ENCODE measurements at regions not wholly inside any gene's neighbourhood (a gene's known extent, or its start where the extent isn't known, plus 50 kb on each side); places are given as distances from the start of the nearest gene placed in this dataset.
A peak's percentile ranks its signal among the peaks of the same experiment; 100 is the strongest.

DNA sequence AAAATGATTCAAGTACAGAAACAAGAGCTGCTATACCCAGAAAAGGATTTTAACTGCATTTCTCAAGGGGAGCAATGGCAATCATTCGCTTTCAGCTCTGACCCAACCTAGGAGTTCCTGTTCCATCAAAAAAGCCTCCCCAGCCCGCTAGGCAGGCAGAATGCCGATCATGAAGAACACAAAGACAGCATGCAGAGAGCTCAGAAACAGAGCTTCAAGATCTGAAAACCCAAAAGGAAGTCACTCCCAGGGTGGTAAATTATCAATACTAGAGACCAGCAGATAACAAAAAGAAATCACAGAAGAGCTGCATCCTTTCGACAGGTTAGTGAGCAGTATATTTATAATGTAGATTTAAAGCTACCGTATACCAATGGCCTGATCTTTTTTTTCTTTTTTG lies 84.8 kb upstream of the CRIM1 start:
- TF ChIP-seq, protein P1, sequence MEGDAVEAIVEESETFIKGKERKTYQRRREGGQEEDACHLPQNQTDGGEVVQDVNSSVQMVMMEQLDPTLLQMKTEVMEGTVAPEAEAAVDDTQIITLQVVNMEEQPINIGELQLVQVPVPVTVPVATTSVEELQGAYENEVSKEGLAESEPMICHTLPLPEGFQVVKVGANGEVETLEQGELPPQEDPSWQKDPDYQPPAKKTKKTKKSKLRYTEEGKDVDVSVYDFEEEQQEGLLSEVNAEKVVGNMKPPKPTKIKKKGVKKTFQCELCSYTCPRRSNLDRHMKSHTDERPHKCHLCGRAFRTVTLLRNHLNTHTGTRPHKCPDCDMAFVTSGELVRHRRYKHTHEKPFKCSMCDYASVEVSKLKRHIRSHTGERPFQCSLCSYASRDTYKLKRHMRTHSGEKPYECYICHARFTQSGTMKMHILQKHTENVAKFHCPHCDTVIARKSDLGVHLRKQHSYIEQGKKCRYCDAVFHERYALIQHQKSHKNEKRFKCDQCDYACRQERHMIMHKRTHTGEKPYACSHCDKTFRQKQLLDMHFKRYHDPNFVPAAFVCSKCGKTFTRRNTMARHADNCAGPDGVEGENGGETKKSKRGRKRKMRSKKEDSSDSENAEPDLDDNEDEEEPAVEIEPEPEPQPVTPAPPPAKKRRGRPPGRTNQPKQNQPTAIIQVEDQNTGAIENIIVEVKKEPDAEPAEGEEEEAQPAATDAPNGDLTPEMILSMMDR (IDR thresholded peaks at IDR 0.05; ENCODE audit: control extremely low read depth in 1 of 3, insufficient read depth in 1 of 3, low read depth in 1 of 3, low read length in 3 of 3) = no peak
- no peak for TF ChIP-seq JUND (IDR thresholded peaks at IDR 0.05; ENCODE audit: low read length)
- no peak for TF ChIP-seq POLR2AphosphoS5 (IDR thresholded peaks at IDR 0.05; ENCODE audit: low read depth, low read length)
- no peak for TF ChIP-seq POLR2A (IDR thresholded peaks at IDR 0.05; ENCODE audit: control extremely low read depth in 1 of 2, low read depth in 2 of 2, low read length in 2 of 2)
- peak; percentile 34; the same call in 1 of the 2 replicates for TF ChIP-seq MAX (IDR thresholded peaks at IDR 0.05)
- TF ChIP-seq YY1 (IDR thresholded peaks at IDR 0.05; ENCODE audit: low read depth, low read length) = 0 out of 2 replicates have a peak, but pooled peaks have one; percentile 43
- no peak for TF ChIP-seq CBX5 (IDR thresholded peaks at IDR 0.05; ENCODE audit: low read depth, low read length)
- TF ChIP-seq TAF7 (optimal IDR thresholded peaks at IDR 0.05; ENCODE audit: borderline replicate concordance, low read depth, low read length) = no peak
- TF ChIP-seq SRF (IDR thresholded peaks at IDR 0.05; ENCODE audit: low read depth, low read length) = peak; percentile 63
- no peak for TF ChIP-seq EZH2 (IDR thresholded peaks at IDR 0.05; ENCODE audit: low read depth, low read length, severe bottlenecking)
- TF ChIP-seq RAD21 (IDR thresholded peaks at IDR 0.05 in 1 of 2, conservative IDR thresholded peaks at IDR 0.05 in 1 of 2; ENCODE audit: low read depth in 2 of 2, low read length in 2 of 2) = peak in 1 of 2 experiments; percentile 5; a peak in 1 of 4 replicates
- peak in 1 of 2 experiments; percentile 51; a peak in 1 of 3 replicates for TF ChIP-seq EP300 (IDR thresholded peaks at IDR 0.05; ENCODE audit: borderline replicate concordance in 1 of 2, low read depth in 2 of 2, low read length in 2 of 2)
- no peak for TF ChIP-seq KDM5A (IDR thresholded peaks at IDR 0.05; ENCODE audit: low read length)

Data from H1 (cell line).